Endothelial cell of hepatic sinusoid (primary cell): ENCODE measurements at regions not wholly inside any gene's neighbourhood (a gene's known extent, or its start where the extent isn't known, plus 50 kb on each side); places are given as distances from the start of the nearest gene placed in this dataset.
"Not testable (repeated sequence)": the region's sequence is repeated elsewhere in the genome, so short reads cannot be mapped to it uniquely, and the experiment has no call there.

Experiments
- in situ Hi-C: cut with HindIII; loops from 2 replicates; pipeline ENCODE4 v1.10.0; 2017; ENCODE audit warnings: low sequenced_read_pairs

GRCh38 chr2:126200538-126200937, 455.4 kb upstream of the GYPC start:
- in situ Hi-C loops, result no loop called here

- in situ Hi-C loops, result no loop called here
These were observed 447.7 kb upstream of the GYPC start for GRCh38 chr2:126208266-126208665.

DNA sequence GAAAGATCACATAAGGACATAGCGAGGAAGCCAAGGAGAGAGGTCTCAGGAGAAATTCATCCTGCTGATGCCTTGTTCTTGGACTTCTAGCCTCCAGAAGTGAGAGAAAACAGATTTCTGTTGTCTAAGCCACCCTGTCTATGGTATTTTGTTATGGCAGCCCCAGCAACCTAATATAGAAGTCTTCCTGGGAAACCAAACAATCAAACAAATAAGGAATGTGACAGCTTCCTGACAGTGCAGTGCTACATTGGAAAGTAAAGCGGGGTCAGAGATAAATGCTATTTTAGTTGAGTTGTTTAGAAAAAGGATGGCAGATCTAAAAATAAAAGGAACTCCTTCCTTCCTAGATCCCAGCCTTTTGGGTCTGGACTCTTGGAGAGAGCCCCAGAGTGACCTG, 443.2 kb upstream of the GYPC start:
- in situ Hi-C loops, result no loop called here

DNA sequence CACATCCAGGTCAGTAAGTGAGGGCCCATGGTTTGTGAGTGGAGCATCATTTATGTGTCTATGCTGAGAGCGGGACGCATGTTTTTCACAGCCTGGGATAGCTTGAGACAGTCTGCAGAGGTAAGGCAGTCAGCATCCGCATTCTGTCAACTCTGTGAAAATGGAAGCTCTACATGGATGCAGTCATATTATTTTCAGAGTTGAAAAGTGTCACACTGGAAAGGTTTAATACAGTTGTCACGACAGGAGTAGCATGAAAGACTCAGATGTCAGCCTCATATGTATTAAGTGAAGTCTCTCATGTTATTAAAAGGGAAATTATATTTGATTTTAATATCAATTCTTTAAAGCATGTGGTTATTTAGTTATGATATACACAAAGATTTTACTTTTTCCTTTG, 436.9 kb upstream of the GYPC start:
- in situ Hi-C loops, result no loop called here

DNA sequence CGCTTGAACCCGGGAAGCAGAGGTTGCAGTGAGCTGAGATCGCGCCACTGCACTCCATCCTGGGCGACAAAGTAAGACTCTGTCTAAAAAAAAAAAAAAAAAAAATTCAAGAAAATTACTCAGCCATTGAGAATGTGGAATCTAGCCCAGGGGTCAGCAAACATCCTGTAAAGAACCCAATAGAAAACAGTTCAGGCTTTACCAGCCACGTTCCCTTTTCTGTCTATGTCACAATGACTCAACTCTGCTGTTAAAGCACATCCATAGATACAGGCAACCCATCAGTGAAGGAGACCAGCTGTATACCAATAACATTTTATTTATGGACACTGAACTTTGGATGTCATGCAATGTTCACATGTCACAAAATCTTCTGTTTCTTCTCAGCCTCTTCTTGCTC, 435.6 kb upstream of the GYPC start:
- in situ Hi-C loops, result no loop called here

DNA sequence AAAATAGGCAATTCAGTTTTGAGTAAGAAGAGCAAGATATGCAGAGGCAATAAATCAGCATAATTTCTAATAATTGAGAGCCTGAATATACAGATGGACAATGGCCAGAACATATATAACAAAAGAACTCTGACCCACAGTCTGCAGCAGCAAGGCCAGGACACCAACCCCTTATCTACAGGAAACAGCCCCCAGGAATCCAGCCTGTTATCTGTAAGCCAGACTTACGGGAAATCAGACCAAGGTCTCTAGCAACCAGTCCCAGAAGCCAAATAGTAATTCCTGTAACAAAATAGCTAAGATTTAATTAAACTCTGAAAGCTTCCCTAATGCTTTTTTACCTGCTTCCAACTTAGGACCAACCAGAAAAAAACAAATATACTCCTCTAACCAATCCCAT, 434.5 kb upstream of the GYPC start:
- in situ Hi-C loops, result no loop called here

- in situ Hi-C loops, result no loop called here
These were observed 433.7 kb upstream of the GYPC start for GRCh38 chr2:126222278-126222677.

GRCh38 chr2:126224776-126225175, 431.2 kb upstream of the GYPC start:
- in situ Hi-C loops, result no loop called here

DNA sequence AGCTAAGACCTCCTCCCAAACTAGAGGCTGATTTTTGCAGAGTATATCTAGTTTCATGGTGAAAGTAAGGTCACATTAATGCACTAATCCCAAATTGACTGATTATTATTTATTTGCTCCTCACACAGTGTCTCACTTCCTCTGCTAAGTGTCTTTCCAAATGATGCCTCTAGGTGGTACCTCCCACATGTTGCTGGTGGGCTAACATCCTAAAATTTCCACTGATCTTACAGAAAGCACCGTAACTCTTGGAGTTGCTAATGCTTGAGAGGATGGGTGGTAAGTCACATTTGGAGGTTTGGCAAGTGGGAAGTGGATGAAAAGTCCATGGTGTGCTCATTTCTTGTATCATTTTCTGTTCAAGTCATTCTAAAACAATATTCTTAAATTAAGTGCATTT, 428.7 kb upstream of the GYPC start:
- in situ Hi-C loops, result no loop called here

- in situ Hi-C loops, result no loop called here
These were observed 427.4 kb upstream of the GYPC start for GRCh38 chr2:126228531-126228930.

- in situ Hi-C loops, result no loop called here
These were observed 417.7 kb upstream of the GYPC start for GRCh38 chr2:126238251-126238650.

DNA sequence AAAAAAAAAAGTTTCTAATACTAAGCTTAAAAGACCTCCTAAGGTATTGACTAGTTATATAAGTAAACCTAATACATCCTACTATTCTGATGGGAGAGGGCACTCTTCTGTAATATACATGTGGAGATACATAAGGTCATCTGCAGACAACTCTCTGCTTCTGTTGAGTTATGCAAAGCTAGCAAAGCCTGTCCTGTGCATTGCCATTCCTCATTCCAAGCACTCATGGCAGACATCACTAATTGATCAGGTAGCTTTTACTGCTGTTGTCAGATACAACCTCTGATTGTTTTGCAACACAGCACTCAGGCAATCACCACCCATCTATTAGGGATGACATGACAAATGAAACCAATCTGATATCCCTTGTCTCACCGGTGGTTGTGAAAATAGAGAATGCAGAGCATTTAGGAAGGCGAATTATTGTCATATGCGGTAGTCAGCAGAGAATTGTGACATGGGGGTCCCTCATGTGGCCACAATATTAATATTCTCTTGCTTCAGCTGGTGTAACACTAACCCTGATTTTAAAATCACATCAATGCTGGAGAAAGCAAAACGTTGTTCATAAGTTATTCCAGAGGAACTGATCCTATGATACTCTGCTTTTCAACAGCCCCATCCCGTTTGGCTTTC, 416.5 kb upstream of the GYPC start:
- in situ Hi-C loops, result no loop called here

GRCh38 chr2:126241001-126241400, 415.0 kb upstream of the GYPC start:
- in situ Hi-C loops, result no loop called here

- in situ Hi-C loops, result no loop called here
These were observed 414.5 kb upstream of the GYPC start for GRCh38 chr2:126241411-126241810.

- in situ Hi-C loops, result no loop called here
These were observed 411.0 kb upstream of the GYPC start for GRCh38 chr2:126244937-126245336.

DNA sequence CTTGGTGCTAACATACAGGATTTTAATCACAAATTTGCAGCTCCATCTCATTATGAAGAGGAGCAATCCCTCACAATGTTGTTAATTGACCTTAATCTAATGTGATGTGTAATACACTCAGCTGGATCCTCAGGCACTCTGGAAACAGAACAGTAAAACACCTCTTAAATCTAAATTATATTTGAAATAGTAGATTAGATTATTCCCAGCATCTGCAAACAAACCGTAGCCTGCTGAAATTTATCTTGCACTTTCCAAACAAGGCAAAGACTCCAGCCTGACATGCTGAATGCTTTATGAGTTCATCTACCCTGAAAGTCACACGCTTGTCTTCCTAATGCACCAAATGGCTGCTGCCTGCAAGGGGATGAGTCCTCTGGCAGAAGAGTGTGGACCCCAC, 402.3 kb upstream of the GYPC start:
- in situ Hi-C loops, result no loop called here

- in situ Hi-C loops, result no loop called here
These were observed 391.3 kb upstream of the GYPC start for GRCh38 chr2:126264625-126265024.

GRCh38 chr2:126269911-126270310, 386.0 kb upstream of the GYPC start:
- in situ Hi-C loops, result no loop called here

DNA sequence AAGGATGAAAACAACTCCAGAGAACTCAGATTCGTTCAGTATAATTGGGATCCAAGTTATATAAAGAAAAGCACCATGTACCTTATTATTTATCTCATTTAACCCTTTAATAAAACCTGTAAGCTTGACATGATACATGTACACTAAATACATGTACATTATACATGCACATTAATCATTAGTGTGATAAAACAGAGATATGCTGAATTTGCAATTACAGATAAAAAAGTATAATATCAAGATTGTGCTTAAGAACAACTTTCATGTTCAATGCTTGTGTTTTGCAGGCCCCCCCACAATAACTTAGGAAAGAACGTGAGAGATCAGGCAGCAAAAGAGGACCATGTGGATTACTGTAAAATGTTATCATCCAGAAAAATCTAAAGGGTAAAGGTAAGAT, 385.4 kb upstream of the GYPC start:
- in situ Hi-C loops, result no loop called here

DNA sequence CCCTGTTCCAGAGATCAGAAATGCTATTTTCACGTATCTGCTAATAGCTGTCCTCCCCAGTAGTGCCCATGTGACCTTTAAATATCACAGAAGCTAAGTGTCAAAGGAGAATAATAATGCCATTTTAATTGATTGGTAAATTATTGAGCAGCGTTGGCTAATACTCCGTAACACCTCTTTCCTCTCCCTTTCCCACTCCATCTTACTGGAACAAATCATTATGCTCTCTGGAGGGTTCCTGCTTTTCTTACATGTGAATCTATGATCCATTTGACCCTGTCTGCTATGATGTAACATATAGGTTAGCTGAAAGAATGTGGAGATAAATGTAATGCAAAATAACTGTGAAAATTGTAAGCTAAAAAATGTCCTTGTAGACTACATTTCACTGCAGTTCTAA, 383.6 kb upstream of the GYPC start:
- in situ Hi-C loops, result no loop called here

- in situ Hi-C loops, result no loop called here
These were observed 380.9 kb upstream of the GYPC start for GRCh38 chr2:126275098-126275497.

- in situ Hi-C loops, result not testable (repeated sequence)
These were observed 379.7 kb upstream of the GYPC start for GRCh38 chr2:126276268-126276667.

GRCh38 chr2:126288362-126288761, 367.6 kb upstream of the GYPC start:
- in situ Hi-C loops, result no loop called here
